Activated CD4-positive, alpha-beta T cell treated with anti-CD3 and anti-CD28 coated beads, Interleukin-2, amount 50 U/mL, for 48 hours (primary cell): ENCODE measurements at regions not wholly inside any gene's neighbourhood (a gene's known extent, or its start where the extent isn't known, plus 50 kb on each side); places are given as distances from the start of the nearest gene placed in this dataset.

Experiments
- DNase-seq, 2 experiments: peaks; one replicate each; pipeline ENCODE4 v3.0.0-alpha.2; 2020

- no peak for DNase-seq
These were observed 358.3 kb downstream of the SOX9 start for GRCh38 chr17:72479113-72479512.

- DNase-seq: no peak
These were observed 360.8 kb downstream of the SOX9 start for GRCh38 chr17:72481572-72481971.

DNA sequence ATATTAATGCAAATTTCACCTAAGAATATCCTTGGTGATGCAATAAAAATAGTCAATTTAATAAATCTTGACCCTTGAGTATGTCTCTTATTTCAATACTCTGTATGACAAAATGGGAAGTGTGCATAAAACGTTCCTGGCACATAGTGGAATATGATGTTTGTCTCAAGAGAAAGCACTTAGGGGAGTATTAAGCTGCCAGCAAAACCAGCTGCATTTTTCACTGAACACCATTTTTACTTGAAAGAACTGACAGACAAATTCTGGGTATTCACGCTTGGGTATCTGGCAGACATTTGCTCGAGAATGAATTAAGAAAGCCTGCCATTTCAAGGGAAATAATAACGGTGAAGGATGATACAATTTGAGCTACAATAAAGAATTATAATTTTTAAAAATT, 364.8 kb downstream of the SOX9 start:
- no peak for DNase-seq

- DNase-seq: no peak
These were observed 366.0 kb downstream of the SOX9 start for GRCh38 chr17:72486806-72487205.

GRCh38 chr17:72487731-72488494, 367.1 kb downstream of the SOX9 start:
- DNase-seq: no peak

- DNase-seq: no peak
These were observed 367.9 kb downstream of the SOX9 start for GRCh38 chr17:72488555-72489271.

DNA sequence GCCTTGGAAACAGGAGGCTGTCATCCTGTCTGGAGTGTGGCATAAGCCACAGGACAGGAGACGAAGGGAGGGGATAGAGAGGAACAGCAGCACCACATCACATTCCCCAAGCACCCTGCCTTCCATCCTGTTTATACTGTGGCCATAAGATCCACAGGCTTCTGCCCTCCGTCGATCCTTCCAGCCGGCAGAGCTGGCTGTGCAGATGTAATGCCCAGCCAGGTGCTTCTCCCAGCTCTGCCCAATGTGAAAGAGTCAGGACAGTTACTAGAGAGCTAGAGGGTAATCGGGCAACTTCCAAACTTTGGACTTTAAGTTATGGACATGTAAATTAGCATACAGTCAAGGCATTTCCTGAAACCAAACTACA, 368.4 kb downstream of the SOX9 start:
- DNase-seq: no peak

DNA sequence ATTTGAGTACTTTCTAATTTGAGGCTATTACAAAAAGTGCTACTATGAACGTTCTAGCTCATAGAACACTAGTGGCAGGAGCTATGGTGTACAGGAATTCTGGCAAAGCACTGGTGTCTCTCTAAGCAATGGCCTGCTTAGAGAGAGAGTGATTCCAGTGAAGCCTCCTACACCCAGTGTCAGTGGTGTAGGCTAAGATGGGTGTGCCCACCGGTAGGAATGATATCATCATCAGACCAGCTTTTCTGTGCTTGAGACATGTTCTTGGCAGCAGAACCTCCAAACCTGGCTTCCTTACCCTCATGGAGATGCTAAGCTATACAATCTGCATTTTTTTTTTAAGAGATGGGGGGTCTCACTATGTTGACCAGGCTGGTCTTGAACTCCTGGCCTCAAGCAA, 370.3 kb downstream of the SOX9 start:
- DNase-seq: no peak

DNA sequence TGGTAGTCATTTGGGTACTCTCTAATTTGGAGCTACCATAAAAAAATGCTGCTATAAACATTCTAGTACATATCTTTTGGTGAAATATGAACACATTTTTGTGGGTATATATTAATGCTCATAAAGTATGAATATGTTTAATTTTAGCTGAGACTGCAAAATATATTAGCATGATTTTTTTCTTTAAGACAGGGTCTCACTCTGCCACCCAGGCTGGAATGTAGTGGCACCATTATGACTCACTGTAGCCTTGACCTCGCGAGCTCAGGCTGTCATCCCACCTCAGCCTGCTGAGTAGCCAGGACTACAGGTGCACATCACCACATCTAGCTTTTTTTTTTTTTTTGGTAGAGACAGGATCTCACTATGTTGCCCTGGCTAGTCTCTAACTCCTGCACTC, 371.7 kb downstream of the SOX9 start:
- DNase-seq: no peak

GRCh38 chr17:72492941-72493340, 372.1 kb downstream of the SOX9 start:
- DNase-seq: no peak

DNA sequence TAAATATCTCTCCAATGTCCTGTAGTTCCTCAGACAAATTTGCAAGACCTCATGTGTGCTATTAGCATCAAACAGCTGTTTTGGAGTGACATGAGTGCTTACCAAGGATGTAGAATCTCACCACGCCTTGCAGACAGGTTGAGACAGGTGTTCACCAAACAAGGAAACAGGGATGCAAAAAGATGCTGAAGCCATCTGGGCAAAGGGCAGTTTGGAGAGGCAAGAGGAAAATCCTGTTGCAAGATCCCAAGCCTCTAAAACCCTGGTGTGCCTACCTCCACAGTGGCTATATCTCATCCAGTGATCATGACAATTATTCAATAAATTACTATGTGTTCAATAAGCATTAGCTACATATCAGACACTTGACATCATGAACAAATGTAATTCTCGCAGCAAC, 373.7 kb downstream of the SOX9 start:
- no peak for DNase-seq

DNA sequence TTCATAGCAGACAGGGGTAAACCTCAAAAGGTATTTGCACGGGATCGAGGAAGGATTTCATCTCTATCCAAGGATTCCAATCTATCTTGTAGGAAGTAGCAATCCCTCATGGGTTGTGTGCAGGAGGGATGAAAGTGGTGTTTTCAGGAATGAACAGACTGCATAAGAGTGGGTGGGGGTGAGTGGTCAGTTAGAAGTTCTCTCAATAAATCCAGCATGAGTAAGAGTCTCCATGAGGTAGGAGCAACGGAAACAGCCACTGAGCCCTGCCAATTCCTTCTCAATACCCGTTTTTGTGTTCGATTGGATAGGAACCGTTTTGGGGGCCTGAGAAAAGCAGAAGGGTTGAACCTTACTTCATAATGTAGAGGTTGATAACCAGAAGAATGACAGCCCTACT, 375.6 kb downstream of the SOX9 start:
- no peak for DNase-seq

GRCh38 chr17:72497915-72498314, 377.1 kb downstream of the SOX9 start:
- DNase-seq: no peak

GRCh38 chr17:72498364-72499210, 377.8 kb downstream of the SOX9 start:
- no peak for DNase-seq

DNA sequence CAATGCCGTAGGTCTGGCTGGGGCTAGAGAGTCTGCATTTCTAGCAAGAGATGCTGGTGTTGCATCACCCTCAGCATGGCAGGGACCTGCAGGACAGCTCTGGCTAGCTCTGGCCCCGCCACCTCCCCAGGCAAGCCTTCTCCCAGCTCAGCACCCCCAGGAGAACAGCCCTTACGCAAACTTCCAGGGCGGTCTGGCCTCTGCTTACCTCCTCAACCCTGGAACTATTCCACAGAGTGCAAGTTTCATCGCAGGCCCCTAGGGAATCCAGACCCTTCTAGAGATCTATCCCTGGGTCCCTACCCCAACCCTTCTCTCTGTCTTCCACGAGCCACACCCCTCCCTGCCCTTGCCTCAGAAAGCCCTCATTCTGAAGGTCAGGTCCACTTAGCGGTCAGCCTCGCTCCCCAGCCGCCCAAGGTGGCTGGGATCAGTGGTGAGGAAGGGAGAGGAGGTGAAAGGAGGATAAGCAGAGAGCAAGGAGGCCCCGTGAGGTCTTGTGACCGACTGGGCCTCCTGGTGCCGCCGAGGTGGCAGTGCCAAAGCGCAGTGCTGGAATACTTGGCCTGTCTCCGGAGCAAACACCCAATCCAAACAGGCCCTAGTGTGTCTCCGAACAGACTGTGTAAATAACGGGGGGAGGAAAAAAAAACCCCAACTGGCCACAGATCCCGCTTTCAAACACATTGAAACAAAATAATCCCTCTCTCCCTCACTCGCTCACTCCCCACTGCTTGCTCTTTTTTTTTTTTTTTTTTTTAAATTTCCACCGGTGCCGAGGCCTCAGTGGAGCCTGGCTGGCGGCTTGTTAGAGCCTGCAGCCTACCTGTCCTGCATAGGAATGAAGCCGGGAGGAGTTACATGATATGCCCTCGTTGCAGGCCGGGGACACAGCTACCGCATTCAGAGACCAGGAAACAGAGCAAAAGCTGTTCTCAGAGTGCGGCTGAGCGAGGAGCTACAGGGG, 380.9 kb downstream of the SOX9 start:
- DNase-seq: no peak

- DNase-seq: no peak
These were observed 381.8 kb downstream of the SOX9 start for GRCh38 chr17:72502371-72503341.

GRCh38 chr17:72503556-72503955, 382.7 kb downstream of the SOX9 start:
- no peak for DNase-seq

GRCh38 chr17:72504783-72505182, 384.0 kb downstream of the SOX9 start:
- DNase-seq: no peak

DNA sequence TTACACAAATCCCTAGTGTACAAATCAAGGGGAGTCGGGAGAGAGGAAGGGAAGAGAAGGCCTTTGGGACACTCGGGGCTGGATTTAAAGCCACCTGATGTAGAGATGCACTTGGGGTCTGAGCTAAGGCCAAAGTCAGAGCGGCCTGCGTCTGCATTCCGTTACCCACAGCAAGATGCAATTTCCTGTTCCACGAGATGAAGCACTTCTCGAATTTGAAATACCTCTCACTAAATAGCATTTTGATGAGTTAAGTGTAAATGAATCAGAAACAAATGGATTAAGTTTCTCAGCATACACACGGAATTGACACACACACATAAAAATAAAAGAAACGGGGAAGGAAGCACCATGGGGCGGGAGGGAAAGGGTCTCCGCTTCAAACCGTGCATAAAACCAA, 386.0 kb downstream of the SOX9 start:
- DNase-seq: no peak

DNA sequence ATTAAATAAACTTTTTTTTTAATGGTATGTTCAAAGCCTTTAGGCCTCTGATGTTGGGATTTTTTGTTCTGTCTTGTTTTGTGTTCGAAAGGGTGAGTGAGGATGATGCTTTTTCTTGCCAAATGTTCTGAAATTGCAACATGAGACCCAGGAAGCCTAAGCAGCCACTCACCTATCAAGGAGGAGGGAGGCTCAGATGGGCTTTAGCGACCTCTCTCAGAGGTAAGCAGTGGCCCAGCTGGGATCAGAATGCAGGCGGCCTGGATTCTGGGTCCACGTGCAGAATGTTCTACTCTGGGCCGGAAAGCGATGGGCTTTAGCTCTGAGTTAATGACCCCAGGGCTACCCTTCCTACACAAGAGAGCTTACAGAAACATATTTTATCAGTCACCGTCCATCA, 386.6 kb downstream of the SOX9 start:
- no peak for DNase-seq

- DNase-seq: no peak
These were observed 389.7 kb downstream of the SOX9 start for GRCh38 chr17:72510351-72511016.
